OCI-LY7 (cell line): ENCODE measurements at regions not wholly inside any gene's neighbourhood (a gene's known extent, or its start where the extent isn't known, plus 50 kb on each side); places are given as distances from the start of the nearest gene placed in this dataset.

Experiments
- CTCF ChIP-seq: fragments of 200-600 bp; sonication (generic); conservative IDR thresholded peaks from 2 replicates; pipeline ENCODE4 v1.5.1; 2014; ENCODE audit warnings: mild to moderate bottlenecking, antibody characterized with exemption, low read length, moderate library complexity, mixed read lengths
- EZH2phosphoT487 ChIP-seq: fragments of 200-600 bp; sonication (generic); IDR thresholded peaks from 2 replicates; pipeline ENCODE4 v1.6.1; 2018; ENCODE audit warnings: low read depth, borderline replicate concordance, mild to moderate bottlenecking, mixed run types, antibody characterized with exemption, low read length, moderate library complexity, mixed read lengths

GRCh38 chr5:72013766-72014624 is 93.3 kb upstream of the MAP1B start:
- TF ChIP-seq CTCF (no peak), EZH2phosphoT487 (no peak)
